HepG2 (cell line): ENCODE measurements at regions not wholly inside any gene's neighbourhood (a gene's known extent, or its start where the extent isn't known, plus 50 kb on each side); places are given as distances from the start of the nearest gene placed in this dataset.

Source experiments
- ATAC-seq: fragments of 200-7000 bp; cut with Tn5 transposase; 3 replicates; pipeline ENCODE4 v1.9.1; 2020; ENCODE audit warnings: mild to moderate bottlenecking, moderate library complexity
- BruUV-seq: library from RNA; stranded (reverse); fragments of 400-500 nt; replicated peaks from 2 replicates; lab custom pipeline; 2021; lab: Mats Ljungman, UMichigan
- CTCF ChIA-PET: fragments of 300-600 bp; formaldehyde crosslinking; extraction: SDS; loops from one replicate; lab custom pipeline; 2021; ENCODE audit warnings: low total read pairs, inconsistent platforms, low intra/inter-chr PET ratio; lab: Yijun Ruan, JAX
- POLR2A ChIA-PET: fragments of 350-600 bp; sonication (Branson Sonifier 250); formaldehyde crosslinking; loops from one replicate; lab custom pipeline; 2020; ENCODE audit warnings: antibody characterized with exemption, inconsistent platforms; lab: Yijun Ruan, JAX
- DNase-seq: peaks from one replicate; pipeline ENCODE4 v3.0.0-alpha.2; 2015; ENCODE audit warnings: low spot score
- FAIRE-seq: peaks from 3 replicates; lab custom pipeline; 2011; peaks lifted over from hg19 to GRCh38; lab: Jason Lieb, UNC
- H2AFZ ChIP-seq: one replicate; pipeline ENCODE4 v1.6.1; 2011; ENCODE audit warnings: low read length, inconsistent platforms
- H3K27ac ChIP-seq: fragments of 300-600 bp; 3 replicates; pipeline ENCODE4 v1.8.0; 2011; ENCODE audit warnings: mixed run types, mild to moderate bottlenecking, mixed read lengths, low read length, inconsistent platforms; ENCODE audit not compliant: insufficient read depth; ENCODE audit errors: extremely low read length
- H3K27me3 ChIP-seq, 2 experiments: fragments of 200-600 bp in 1 of 2; 2 replicates in 1 of 2; 3 replicates in 1 of 2; pipeline versions ENCODE4 v1.6.0 to v1.8.0; 2011; ENCODE audit warnings: low read length in 2 of 2, mild to moderate bottlenecking in 2 of 2, moderate library complexity in 2 of 2, inconsistent platforms in 1 of 2; ENCODE audit not compliant: insufficient read depth in 2 of 2, control insufficient read depth in 1 of 2
- H3K36me3 ChIP-seq, 2 experiments: fragments of 200-600 bp in 1 of 2; replicated peaks in 1 of 2; 2 replicates in 1 of 2; 3 replicates in 1 of 2; pipeline versions ENCODE4 v1.5.1 to v1.8.0; 2011; ENCODE audit warnings: low read length in 2 of 2, inconsistent platforms in 1 of 2; ENCODE audit not compliant: insufficient read depth in 2 of 2, control insufficient read depth in 1 of 2
- H3K4me1 ChIP-seq: 2 replicates; pipeline ENCODE4 v1.5.1; 2012; ENCODE audit warnings: low read length, inconsistent platforms; ENCODE audit not compliant: insufficient read depth
- H3K4me2 ChIP-seq: 2 replicates; pipeline ENCODE4 v1.6.0; 2011; ENCODE audit warnings: low read depth, low read length, inconsistent platforms
- H3K4me3 ChIP-seq, 3 experiments: fragments of 200-600 bp in 1 of 3; sonication (generic), shearing (Covaris generic) in 1 of 3; replicated peaks in 1 of 3; 2 replicates each; pipeline ENCODE4 v1.5.1; 2011 to 2016; ENCODE audit warnings: low read length in 3 of 3, inconsistent platforms in 2 of 3, low read depth in 2 of 3, mild to moderate bottlenecking in 2 of 3, control low read depth in 1 of 3, mixed read lengths in 1 of 3; ENCODE audit not compliant: insufficient read depth in 1 of 3
- H3K79me2 ChIP-seq: one replicate; pipeline ENCODE4 v1.6.1; 2011; ENCODE audit warnings: low read length, inconsistent platforms; ENCODE audit not compliant: insufficient read depth
- H3K9ac ChIP-seq: 2 replicates; pipeline ENCODE4 v1.6.0; 2011; ENCODE audit warnings: mild to moderate bottlenecking, low read depth, low read length, inconsistent platforms; ENCODE audit not compliant: insufficient read depth
- H3K9me3 ChIP-seq: 2 replicates; pipeline ENCODE4 v1.5.1; 2012; ENCODE audit warnings: mild to moderate bottlenecking, low read length
- H4K20me1 ChIP-seq: 2 replicates; pipeline ENCODE4 v1.6.0; 2011; ENCODE audit warnings: inconsistent platforms, mild to moderate bottlenecking, low read length, moderate library complexity; ENCODE audit not compliant: insufficient read depth
- HIVEP1 ChIP-seq: sonication (generic); formaldehyde crosslinking; IDR thresholded peaks from 2 replicates; pipeline ENCODE4 v1.4.0; 2020; ENCODE audit warnings: mild to moderate bottlenecking, missing genetic modification reagents
- NFYC ChIP-seq: IDR thresholded peaks from 2 replicates; pipeline ENCODE4 v1.6.1; 2016; ENCODE audit warnings: missing genetic modification reagents, missing compliant biosample characterization
- SALL1 ChIP-seq: sonication (generic); formaldehyde crosslinking; IDR thresholded peaks from 2 replicates; pipeline ENCODE4 v1.8.0; 2022; ENCODE audit warnings: mild to moderate bottlenecking, missing genetic modification reagents
- STAG1 ChIP-seq: sonication (generic); formaldehyde crosslinking; IDR thresholded peaks from 2 replicates; pipeline ENCODE4 v1.4.0; 2020; ENCODE audit warnings: missing genetic modification reagents
- ZNF232 ChIP-seq: sonication (generic); formaldehyde crosslinking; IDR thresholded peaks from 2 replicates; pipeline ENCODE4 v1.4.0; 2020; ENCODE audit warnings: missing genetic modification reagents, borderline replicate concordance
- ZNF333 ChIP-seq: sonication (generic); formaldehyde crosslinking; IDR thresholded peaks from 2 replicates; pipeline ENCODE4 v1.4.0; 2020; ENCODE audit warnings: mild to moderate bottlenecking, missing genetic modification reagents, borderline replicate concordance
- ZNF660 ChIP-seq: sonication (generic); formaldehyde crosslinking; IDR thresholded peaks from 2 replicates; pipeline ENCODE4 v1.5.1; 2020; ENCODE audit warnings: mild to moderate bottlenecking, low read depth, missing genetic modification reagents, borderline replicate concordance
- WGBS: methylation state at CpG from one replicate; pipeline ENCODE4 v1.1.6; 2017; ENCODE audit warnings: low lambda C conversion rate; 5-methylcytosine and 5-hydroxymethylcytosine counted together
- in situ Hi-C: cut with HindIII; loops from 2 replicates; pipeline ENCODE4 v1.10.0; 2017; ENCODE audit warnings: low pct_unique_long_range_greater_than_20kb; ENCODE audit not compliant: extremely low pct_ligation_motif_present
- intact Hi-C: fragments of 100-400 bp; cut with micrococcal nuclease; formaldehyde crosslinking; loops from one replicate; pipeline ENCODE4 v1.10.0; 2022; ENCODE audit not compliant: unreplicated experiment
- TF ChIP-seq, protein P1 (sequence below): conservative IDR thresholded peaks from 2 replicates; pipeline ENCODE4 v1.6.1; 2018; ENCODE audit warnings: missing genetic modification reagents
- TF ChIP-seq, protein P2 (sequence below): sonication (generic); formaldehyde crosslinking; conservative IDR thresholded peaks from 2 replicates; pipeline ENCODE4 v1.4.0; 2020; ENCODE audit warnings: missing genetic modification reagents

DNA sequence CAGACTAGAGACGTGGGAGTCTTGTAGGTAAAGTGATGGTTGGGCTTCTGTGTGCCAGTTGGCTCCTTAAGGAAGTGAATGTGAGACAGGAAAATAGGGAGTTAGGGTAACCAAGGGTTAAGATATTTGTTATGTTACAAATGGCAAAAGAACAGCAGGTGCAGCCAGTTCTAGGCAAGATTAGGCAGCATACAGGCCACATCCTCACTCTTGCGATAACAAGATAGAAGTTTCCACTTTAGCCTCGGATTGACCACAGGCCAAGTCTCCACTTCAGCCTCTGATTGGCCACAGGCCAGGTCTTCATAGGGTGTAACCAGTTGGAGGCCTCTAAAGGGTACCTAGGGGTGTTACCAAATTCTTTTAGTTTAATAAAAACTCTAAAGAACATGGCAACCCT is 54.6 kb upstream of the ABCA1 start (continued):
- TF ChIP-seq ZNF232 (CRISPR knock-in tag), result no peak

DNA sequence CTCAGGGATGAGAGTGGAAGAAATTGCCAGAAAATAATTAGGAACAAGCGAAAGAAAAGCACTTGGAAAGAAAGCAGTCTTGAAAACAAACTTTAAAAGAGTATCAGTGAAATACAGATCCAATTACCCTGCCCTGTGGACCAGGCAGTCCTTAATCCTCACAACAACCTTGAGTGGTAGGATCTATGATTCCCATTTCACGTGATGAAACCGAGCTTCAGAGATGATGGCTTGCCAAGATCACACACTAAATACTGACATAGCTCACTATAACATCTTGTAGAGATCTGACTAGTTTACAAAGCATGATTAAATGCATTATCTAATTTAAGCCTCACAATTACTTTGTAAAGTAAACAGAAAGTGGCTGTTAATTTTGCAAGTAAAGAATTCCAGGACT is 55.5 kb upstream of the ABCA1 start:
- no TSS peak for BruUV-seq
- no peaks in the 10 kb centered on the region for H4K20me1 ChIP-seq
- 32% methylated on average over 3 of the region's 3 CpGs for WGBS
- no peaks in the 10 kb centered on the region for H3K9me3 ChIP-seq
- ATAC-seq, result no peak
- TF ChIP-seq, protein P1, sequence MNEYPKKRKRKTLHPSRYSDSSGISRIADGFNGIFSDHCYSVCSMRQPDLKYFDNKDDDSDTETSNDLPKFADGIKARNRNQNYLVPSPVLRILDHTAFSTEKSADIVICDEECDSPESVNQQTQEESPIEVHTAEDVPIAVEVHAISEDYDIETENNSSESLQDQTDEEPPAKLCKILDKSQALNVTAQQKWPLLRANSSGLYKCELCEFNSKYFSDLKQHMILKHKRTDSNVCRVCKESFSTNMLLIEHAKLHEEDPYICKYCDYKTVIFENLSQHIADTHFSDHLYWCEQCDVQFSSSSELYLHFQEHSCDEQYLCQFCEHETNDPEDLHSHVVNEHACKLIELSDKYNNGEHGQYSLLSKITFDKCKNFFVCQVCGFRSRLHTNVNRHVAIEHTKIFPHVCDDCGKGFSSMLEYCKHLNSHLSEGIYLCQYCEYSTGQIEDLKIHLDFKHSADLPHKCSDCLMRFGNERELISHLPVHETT (CRISPR knock-in tag), result no peak
- TF ChIP-seq HIVEP1 (CRISPR knock-in tag) (no peak), ZNF333 (no peak), SALL1 (no peak), NFYC (CRISPR knock-in tag) (no peak), ZNF660 (CRISPR knock-in tag) (no peak), STAG1 (CRISPR knock-in tag) (no peak)
- TF ChIP-seq, protein P2, sequence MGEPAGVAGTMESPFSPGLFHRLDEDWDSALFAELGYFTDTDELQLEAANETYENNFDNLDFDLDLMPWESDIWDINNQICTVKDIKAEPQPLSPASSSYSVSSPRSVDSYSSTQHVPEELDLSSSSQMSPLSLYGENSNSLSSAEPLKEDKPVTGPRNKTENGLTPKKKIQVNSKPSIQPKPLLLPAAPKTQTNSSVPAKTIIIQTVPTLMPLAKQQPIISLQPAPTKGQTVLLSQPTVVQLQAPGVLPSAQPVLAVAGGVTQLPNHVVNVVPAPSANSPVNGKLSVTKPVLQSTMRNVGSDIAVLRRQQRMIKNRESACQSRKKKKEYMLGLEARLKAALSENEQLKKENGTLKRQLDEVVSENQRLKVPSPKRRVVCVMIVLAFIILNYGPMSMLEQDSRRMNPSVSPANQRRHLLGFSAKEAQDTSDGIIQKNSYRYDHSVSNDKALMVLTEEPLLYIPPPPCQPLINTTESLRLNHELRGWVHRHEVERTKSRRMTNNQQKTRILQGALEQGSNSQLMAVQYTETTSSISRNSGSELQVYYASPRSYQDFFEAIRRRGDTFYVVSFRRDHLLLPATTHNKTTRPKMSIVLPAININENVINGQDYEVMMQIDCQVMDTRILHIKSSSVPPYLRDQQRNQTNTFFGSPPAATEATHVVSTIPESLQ (CRISPR knock-in tag), result no peak
- TF ChIP-seq, all 625 proteins: peak for 0
- no peak overlapping the region for H3K9ac ChIP-seq
- DNase-seq (no peak), FAIRE-seq (no peak)
- H3K4me3 ChIP-seq, result no peak overlapping the region
- H3K27ac ChIP-seq, result no peak overlapping the region
- ChIA-PET POLR2A (no interaction called here), CTCF (no interaction called here)
- intact Hi-C loops (no loop called here), in situ Hi-C loops (no loop called here)
- H3K27me3 ChIP-seq, result peaks cover 0 to 6% of the 10 kb centered on the region in 2 experiments; a peak in 1 of 5 replicates
- no peak overlapping the region for H2AFZ ChIP-seq
- no peaks in the 10 kb centered on the region for H3K79me2 ChIP-seq
- H3K36me3 ChIP-seq, result no peaks in the 10 kb centered on the region
- no peaks in the 10 kb centered on the region for H3K4me1 ChIP-seq
- no peak overlapping the region for H3K4me2 ChIP-seq
